Thoracic aorta (tissue), 2 donors: ENCODE measurements at regions not wholly inside any gene's neighbourhood (a gene's known extent, or its start where the extent isn't known, plus 50 kb on each side); places are given as distances from the start of the nearest gene placed in this dataset.

Experiments used
- ATAC-seq: fragments of 150-250 bp; one replicate; pipeline ENCODE4 v1.8.0; 2017; ENCODE audit warnings: low read depth; ENCODE audit not compliant: insufficient number of reproducible peaks, low FRiP score
- DNase-seq: peaks from one replicate; pipeline ENCODE4 v3.0.0-alpha.2; 2020; ENCODE audit warnings: low spot score
- H3K27ac ChIP-seq, 2 donors: fragments of 200-600 bp; sonication (generic); 1 replicate in 1 of 2; 2 replicates in 1 of 2; pipeline ENCODE4 v1.5.1; 2016; ENCODE audit warnings: mild to moderate bottlenecking in 2 of 2, moderate library complexity in 2 of 2
- H3K27me3 ChIP-seq: fragments of 200-600 bp; sonication (generic); replicated peaks from 2 replicates; pipeline ENCODE4 v1.6.0; 2016; ENCODE audit warnings: mild to moderate bottlenecking; ENCODE audit not compliant: insufficient read depth
- H3K36me3 ChIP-seq: fragments of 200-600 bp; sonication (generic); one replicate; pipeline ENCODE4 v1.5.1; 2016
- H3K4me1 ChIP-seq, 2 donors: fragments of 200-600 bp; sonication (generic); 1 replicate in 1 of 2; 2 replicates in 1 of 2; pipeline versions ENCODE4 v1.5.1 to v1.6.0; 2016; ENCODE audit warnings: low read depth in 2 of 2, mild to moderate bottlenecking in 1 of 2; ENCODE audit not compliant: control insufficient read depth in 1 of 2
- H3K4me3 ChIP-seq: fragments of 200-600 bp; sonication (generic); 2 replicates; pipeline ENCODE4 v1.5.1; 2016; ENCODE audit warnings: mild to moderate bottlenecking
- H3K9me3 ChIP-seq: fragments of 200-600 bp; sonication (generic); 2 replicates; pipeline ENCODE4 v1.5.1; 2016
- TF ChIP-seq, protein P1 (sequence below): fragments of 200-600 bp; sonication (generic); IDR thresholded peaks from one replicate; pipeline ENCODE4 v1.5.1; 2019; ENCODE audit warnings: antibody characterized with exemption

DNA sequence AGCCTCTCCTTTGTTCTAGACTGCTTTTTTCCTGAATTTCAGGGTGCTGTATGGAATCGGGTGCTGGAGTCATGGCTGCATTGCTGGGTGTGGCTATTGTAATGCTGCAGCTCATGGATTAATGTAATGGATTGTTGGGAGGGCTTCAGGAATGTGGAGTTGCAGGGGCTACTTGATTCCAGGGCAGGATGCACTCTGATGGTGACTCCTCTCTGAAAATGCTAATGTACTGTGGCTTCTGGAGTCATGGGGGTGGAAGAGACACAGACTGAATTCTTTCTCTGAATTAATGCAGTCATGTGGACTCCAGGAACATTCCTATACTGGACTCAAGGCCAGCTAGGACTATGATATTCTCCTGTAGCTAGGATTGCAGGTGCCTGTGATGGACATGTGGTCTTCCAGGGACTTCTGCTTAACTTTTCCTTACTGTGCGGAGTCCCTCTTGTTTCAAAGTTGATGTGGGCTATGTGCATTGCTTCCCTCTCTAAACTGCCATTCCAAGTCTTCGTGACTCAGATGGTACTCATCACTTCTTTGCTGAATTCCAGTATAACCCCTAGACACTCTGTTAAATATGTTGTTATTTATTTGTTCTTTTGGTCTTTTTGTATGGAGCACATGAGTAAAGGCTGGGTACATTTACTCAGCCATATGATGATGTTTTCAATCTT, 396.2 kb downstream of the KCTD16 start:
- ATAC-seq (no peak), DNase-seq (no peak)
- Histone ChIP-seq H3K36me3 (no peaks in the 10 kb centered on the region), H3K27me3 (no peaks in the 10 kb centered on the region), H3K9me3 (peaks cover 6% of the 10 kb centered on the region), H3K4me1 (no peaks in the 10 kb centered on the region), H3K4me3 (no peak overlapping the region), H3K27ac (no peak overlapping the region)
- TF ChIP-seq, protein P1, sequence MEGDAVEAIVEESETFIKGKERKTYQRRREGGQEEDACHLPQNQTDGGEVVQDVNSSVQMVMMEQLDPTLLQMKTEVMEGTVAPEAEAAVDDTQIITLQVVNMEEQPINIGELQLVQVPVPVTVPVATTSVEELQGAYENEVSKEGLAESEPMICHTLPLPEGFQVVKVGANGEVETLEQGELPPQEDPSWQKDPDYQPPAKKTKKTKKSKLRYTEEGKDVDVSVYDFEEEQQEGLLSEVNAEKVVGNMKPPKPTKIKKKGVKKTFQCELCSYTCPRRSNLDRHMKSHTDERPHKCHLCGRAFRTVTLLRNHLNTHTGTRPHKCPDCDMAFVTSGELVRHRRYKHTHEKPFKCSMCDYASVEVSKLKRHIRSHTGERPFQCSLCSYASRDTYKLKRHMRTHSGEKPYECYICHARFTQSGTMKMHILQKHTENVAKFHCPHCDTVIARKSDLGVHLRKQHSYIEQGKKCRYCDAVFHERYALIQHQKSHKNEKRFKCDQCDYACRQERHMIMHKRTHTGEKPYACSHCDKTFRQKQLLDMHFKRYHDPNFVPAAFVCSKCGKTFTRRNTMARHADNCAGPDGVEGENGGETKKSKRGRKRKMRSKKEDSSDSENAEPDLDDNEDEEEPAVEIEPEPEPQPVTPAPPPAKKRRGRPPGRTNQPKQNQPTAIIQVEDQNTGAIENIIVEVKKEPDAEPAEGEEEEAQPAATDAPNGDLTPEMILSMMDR, result no peak

DNA sequence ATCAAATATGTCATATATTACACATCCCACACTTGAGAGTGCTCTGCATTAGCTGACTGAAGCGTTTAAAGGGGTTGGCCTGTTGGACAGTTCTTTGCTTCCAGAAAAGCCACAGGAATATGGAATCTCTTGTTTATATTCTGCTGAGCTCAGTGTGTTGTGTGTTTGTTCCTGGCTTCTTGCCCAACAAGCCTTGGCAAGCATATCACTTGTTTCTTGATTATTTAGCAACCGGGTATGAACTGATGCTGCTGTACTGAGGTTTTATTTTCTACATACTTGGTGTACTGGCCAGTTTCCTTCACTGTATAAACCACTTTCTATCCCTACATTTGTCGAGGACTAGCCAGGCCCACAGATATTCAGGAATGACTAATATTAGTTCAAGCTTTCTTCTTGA, 378.9 kb downstream of the KCTD16 start:
- Histone ChIP-seq H3K27ac (no peak overlapping the region), H3K9me3 (no peaks in the 10 kb centered on the region), H3K4me3 (no peak overlapping the region), H3K36me3 (no peaks in the 10 kb centered on the region), H3K27me3 (no peaks in the 10 kb centered on the region), H3K4me1 (no peaks in the 10 kb centered on the region)
- DNase-seq (no peak), ATAC-seq (no peak)
- TF ChIP-seq, protein P1, result no peak

DNA sequence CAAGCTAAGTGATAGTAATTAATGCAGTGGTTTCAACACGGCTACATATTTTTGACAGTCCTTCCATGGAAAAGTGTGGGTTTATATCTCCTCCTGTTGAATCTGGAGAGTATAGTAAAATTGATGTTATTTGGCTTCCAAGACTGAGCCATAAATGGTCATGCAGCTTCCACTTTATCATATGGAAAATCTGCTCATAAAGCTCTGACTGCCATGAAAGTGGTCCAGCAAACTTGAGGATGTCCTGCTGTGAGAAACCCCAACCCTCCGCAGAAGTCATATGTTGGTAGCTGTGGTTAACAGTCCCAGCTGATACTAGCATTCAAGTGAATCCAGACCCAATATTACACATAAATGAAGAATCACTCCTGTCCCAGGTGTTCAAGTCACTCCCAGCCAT, 378.3 kb downstream of the KCTD16 start:
- ATAC-seq (no peak), DNase-seq (no peak)
- no peak overlapping the region for H3K27ac ChIP-seq
- no peaks in the 10 kb centered on the region for H3K36me3 ChIP-seq
- no peaks in the 10 kb centered on the region for H3K4me1 ChIP-seq
- no peaks in the 10 kb centered on the region for H3K9me3 ChIP-seq
- H3K4me3 ChIP-seq, result no peak overlapping the region
- TF ChIP-seq, protein P1, result no peak
- H3K27me3 ChIP-seq, result no peaks in the 10 kb centered on the region

DNA sequence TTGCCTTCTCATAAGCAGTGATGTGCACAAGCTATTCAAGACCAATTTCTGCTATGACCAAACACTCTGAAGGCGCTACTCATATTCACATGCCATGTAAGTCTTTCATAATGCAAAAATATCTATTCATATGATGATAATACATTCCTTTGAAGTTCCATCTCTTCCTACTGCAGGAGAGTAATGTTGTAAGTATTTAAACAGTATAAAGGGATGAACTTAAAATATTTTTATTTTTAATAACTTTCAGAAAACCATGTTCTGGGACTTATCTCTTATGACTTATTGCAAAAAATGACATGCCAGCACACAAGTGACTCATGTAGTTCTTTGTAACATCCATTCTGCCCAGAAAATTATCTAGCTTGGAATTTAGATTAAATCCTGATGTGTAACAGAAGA, 376.4 kb downstream of the KCTD16 start:
- H3K4me1 ChIP-seq, result no peaks in the 10 kb centered on the region
- H3K27me3 ChIP-seq, result no peaks in the 10 kb centered on the region
- no peak overlapping the region for H3K4me3 ChIP-seq
- no peak for ATAC-seq
- H3K9me3 ChIP-seq, result no peaks in the 10 kb centered on the region
- TF ChIP-seq, protein P1, result no peak
- DNase-seq, result no peak
- H3K36me3 ChIP-seq, result no peaks in the 10 kb centered on the region
- H3K27ac ChIP-seq, result no peak overlapping the region

DNA sequence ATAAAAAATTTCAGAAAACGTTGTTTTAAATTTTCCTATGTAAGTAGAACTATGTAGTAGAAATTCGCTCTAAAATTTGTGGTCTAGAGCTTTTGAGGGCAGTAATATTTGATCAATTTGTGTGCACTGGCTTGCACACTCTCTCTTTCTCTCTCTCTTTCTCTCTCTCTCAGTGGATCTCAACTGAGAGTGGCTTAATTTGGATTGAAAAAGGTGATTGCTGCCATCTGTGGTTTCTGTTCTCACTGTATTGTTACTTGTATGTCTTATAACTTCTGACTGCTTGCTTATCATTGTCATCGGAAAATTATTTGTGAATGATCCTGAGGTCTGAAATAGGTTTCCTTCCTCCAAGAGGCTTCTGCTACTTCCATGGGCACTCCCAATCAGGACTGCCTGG, 368.2 kb downstream of the KCTD16 start:
- H3K27ac ChIP-seq, result no peak overlapping the region
- TF ChIP-seq, protein P1, result no peak

More for the DNA sequence above, 368.2 kb downstream of the KCTD16 start:
- no peak overlapping the region for H3K4me3 ChIP-seq
- no peaks in the 10 kb centered on the region for H3K27me3 ChIP-seq
- H3K4me1 ChIP-seq, result no peaks in the 10 kb centered on the region
- no peaks in the 10 kb centered on the region for H3K9me3 ChIP-seq
- DNase-seq, result no peak
- H3K36me3 ChIP-seq, result no peaks in the 10 kb centered on the region
- ATAC-seq, result no peak
